Upper lobe of left lung (tissue), 4 donors: ENCODE measurements at regions not wholly inside any gene's neighbourhood (a gene's known extent, or its start where the extent isn't known, plus 50 kb on each side); places are given as distances from the start of the nearest gene placed in this dataset.

Experiments used
- EP300 ChIP-seq, 4 donors: sonication (generic); formaldehyde crosslinking; IDR thresholded peaks; one replicate each; pipeline ENCODE4 v1.5.1; 2017; ENCODE audit warnings: antibody characterized with exemption in 4 of 4, control low read depth in 2 of 4
- TF ChIP-seq, protein P1 (sequence below), 6 experiments: fragments of 450-650 bp in 4 of 6; fragments of 200-600 bp in 2 of 6; sonication (generic) in 2 of 6; IDR thresholded peaks; one replicate each; pipeline ENCODE4 v1.5.1; 2016 to 2019; ENCODE audit warnings: antibody characterized with exemption in 6 of 6

DNA sequence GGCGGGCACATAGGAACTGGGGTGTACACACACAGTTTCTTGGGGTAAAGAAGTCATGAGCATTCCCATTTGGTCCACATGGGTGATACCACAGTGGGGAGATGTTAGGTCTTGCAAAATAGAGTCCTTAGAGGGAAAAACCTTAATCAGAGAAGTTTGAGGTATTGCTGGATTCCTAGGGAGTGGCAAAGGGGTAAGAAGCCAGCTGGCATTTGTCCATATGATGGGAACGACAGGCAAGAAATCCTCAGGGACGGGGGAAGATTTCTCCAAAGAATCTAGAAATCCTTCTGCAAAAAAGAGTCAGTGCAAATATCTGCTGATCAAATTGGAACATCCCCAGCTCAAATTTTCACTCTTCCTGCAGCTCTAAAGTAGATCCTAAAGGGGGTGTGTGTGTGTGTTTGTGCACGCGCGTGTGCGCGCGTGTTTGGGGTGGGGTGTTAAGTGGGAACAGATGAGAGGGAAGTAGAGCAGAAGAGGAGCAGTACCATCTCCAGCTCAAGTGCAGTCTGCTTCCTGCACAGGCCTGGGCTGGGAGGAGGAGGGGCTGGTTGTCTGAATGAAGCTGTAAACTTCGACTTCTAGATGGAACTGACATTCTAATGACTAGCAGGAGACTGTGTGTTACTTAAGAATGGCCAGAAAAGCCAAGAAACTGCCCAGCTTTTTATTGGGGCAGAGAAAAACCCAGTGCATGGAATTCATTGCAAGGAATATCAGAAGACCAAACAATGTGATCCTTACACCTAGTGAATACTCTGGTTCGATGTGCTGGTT is 168.0 kb downstream of the SPP2 start:
- TF ChIP-seq EP300 (IDR thresholded peaks at IDR 0.05) = no peak
- TF ChIP-seq, protein P1, sequence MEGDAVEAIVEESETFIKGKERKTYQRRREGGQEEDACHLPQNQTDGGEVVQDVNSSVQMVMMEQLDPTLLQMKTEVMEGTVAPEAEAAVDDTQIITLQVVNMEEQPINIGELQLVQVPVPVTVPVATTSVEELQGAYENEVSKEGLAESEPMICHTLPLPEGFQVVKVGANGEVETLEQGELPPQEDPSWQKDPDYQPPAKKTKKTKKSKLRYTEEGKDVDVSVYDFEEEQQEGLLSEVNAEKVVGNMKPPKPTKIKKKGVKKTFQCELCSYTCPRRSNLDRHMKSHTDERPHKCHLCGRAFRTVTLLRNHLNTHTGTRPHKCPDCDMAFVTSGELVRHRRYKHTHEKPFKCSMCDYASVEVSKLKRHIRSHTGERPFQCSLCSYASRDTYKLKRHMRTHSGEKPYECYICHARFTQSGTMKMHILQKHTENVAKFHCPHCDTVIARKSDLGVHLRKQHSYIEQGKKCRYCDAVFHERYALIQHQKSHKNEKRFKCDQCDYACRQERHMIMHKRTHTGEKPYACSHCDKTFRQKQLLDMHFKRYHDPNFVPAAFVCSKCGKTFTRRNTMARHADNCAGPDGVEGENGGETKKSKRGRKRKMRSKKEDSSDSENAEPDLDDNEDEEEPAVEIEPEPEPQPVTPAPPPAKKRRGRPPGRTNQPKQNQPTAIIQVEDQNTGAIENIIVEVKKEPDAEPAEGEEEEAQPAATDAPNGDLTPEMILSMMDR (IDR thresholded peaks at IDR 0.05) = no peak
